Suprapubic skin (tissue), 4 donors: ENCODE measurements at regions not wholly inside any gene's neighbourhood (a gene's known extent, or its start where the extent isn't known, plus 50 kb on each side); places are given as distances from the start of the nearest gene placed in this dataset.

Source experiments
- DNase-seq, 2 donors: peaks; one replicate each; pipeline ENCODE4 v3.0.0-alpha.2; 2019; ENCODE audit warnings: low spot score in 2 of 2
- H3K27ac ChIP-seq: fragments of 200-600 bp; sonication (generic); one replicate; pipeline ENCODE4 v1.5.1; 2019
- H3K27me3 ChIP-seq: fragments of 200-600 bp; sonication (generic); one replicate; pipeline ENCODE4 v1.5.1; 2019
- H3K36me3 ChIP-seq: fragments of 200-600 bp; sonication (generic); one replicate; pipeline ENCODE4 v1.5.1; 2019
- H3K4me1 ChIP-seq: fragments of 200-600 bp; sonication (generic); one replicate; pipeline ENCODE4 v1.5.1; 2019
- H3K4me3 ChIP-seq: fragments of 200-600 bp; sonication (generic); one replicate; pipeline ENCODE4 v1.5.1; 2019; ENCODE audit warnings: mild to moderate bottlenecking
- H3K9me3 ChIP-seq: fragments of 200-600 bp; sonication (generic); one replicate; pipeline ENCODE4 v1.5.1; 2019
- EP300 ChIP-seq: sonication (generic); formaldehyde crosslinking; IDR thresholded peaks from one replicate; pipeline ENCODE4 v1.6.1; 2017; ENCODE audit warnings: antibody characterized with exemption
- POLR2A ChIP-seq, 2 donors: fragments of 450-650 bp; IDR thresholded peaks; one replicate each; pipeline ENCODE4 v1.6.1; 2017; ENCODE audit warnings: antibody characterized with exemption in 2 of 2, mild to moderate bottlenecking in 2 of 2, moderate library complexity in 2 of 2
- POLR2AphosphoS5 ChIP-seq, 3 donors: sonication (generic); formaldehyde crosslinking; IDR thresholded peaks; one replicate each; pipeline ENCODE4 v1.6.1; 2017; ENCODE audit warnings: antibody characterized with exemption in 3 of 3
- WGBS: methylation state at CpG from one replicate; pipeline ENCODE4 v1.1.5; 2018; 5-methylcytosine and 5-hydroxymethylcytosine counted together
- TF ChIP-seq, protein P1 (sequence below), 2 donors: fragments of 200-600 bp in 1 of 2; fragments of 450-650 bp in 1 of 2; sonication (generic) in 1 of 2; IDR thresholded peaks; one replicate each; pipeline ENCODE4 v1.5.1; 2016 to 2019; ENCODE audit warnings: antibody characterized with exemption in 2 of 2, mild to moderate bottlenecking in 1 of 2, moderate library complexity in 1 of 2

DNA sequence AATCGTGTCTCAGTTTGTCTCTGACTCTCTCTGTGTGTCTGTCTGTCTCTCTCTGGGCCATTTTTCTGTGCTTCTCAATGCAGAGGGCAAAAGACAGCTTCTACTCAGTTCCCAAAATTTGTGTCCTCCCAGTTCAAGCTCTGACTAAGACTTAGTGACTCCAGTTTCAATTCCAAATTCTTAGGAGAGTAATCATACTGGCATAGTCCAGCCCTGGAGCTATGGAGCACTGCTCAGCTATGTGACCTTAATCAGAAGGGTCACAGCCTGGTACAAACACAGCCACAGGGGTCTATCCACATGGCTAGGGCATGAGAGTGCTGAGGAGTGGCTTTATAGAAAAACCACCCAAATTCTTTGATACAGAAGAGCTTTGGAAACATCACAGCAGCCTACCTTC, 91.9 kb downstream of the FOXF2 start:
- WGBS: 79% methylated on average over 1 of the region's 1 CpG

DNA sequence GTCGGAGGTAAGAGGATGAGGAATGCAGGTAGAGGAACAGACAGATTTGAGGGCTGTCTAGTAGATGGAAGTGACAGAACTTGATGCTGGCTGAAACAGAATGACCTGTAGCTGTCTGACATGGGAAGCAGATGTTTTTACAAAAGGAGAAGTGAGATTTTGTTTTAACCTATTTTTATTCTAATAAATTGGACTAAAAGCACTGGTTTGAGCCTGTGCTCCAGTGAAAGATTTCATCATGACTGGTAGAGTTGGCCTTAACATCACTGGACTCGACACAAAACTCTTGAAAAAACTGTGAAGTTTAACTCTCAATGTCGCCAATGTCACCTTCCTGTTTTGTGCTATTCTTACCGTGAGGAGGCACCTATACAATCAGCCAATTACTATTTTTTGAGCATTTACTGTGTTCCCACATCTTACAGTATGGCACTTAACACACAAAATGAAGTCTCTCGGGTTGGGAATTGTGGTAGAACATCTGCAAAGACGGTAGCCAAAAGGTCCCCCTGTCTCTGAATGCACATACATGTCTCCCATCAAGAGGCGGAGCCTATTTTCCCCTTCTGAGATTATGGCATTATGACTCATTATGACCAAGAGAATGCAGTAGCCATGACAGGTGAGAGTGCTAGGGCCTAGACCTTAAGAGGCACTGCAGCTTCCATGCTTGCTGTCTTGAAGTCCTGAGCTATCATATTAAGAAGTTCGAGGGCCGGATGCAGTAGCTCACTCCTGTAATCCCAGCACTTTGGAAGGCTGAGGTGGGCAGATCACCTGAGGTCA, 93.2 kb downstream of the FOXF2 start:
- no peak overlapping the region for H3K4me3 ChIP-seq
- H3K27ac ChIP-seq: no peak overlapping the region
- 88% methylated on average over 9 of the region's 9 CpGs for WGBS
- H3K9me3 ChIP-seq: no peaks in the 10 kb centered on the region
- no peak for DNase-seq
- no peaks in the 10 kb centered on the region for H3K36me3 ChIP-seq
- H3K27me3 ChIP-seq: no peaks in the 10 kb centered on the region
- TF ChIP-seq, protein P1, sequence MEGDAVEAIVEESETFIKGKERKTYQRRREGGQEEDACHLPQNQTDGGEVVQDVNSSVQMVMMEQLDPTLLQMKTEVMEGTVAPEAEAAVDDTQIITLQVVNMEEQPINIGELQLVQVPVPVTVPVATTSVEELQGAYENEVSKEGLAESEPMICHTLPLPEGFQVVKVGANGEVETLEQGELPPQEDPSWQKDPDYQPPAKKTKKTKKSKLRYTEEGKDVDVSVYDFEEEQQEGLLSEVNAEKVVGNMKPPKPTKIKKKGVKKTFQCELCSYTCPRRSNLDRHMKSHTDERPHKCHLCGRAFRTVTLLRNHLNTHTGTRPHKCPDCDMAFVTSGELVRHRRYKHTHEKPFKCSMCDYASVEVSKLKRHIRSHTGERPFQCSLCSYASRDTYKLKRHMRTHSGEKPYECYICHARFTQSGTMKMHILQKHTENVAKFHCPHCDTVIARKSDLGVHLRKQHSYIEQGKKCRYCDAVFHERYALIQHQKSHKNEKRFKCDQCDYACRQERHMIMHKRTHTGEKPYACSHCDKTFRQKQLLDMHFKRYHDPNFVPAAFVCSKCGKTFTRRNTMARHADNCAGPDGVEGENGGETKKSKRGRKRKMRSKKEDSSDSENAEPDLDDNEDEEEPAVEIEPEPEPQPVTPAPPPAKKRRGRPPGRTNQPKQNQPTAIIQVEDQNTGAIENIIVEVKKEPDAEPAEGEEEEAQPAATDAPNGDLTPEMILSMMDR (IDR thresholded peaks at IDR 0.05): no peak
- no peak for TF ChIP-seq EP300
- no peak for TF ChIP-seq POLR2A (IDR thresholded peaks at IDR 0.05)
- no peak for TF ChIP-seq POLR2AphosphoS5 (IDR thresholded peaks at IDR 0.05)
- no peaks in the 10 kb centered on the region for H3K4me1 ChIP-seq

More for the DNA sequence above, 91.9 kb downstream of the FOXF2 start:
- TF ChIP-seq POLR2A (IDR thresholded peaks at IDR 0.05) (no peak), EP300 (no peak), POLR2AphosphoS5 (IDR thresholded peaks at IDR 0.05) (no peak)
- TF ChIP-seq, protein P1 (IDR thresholded peaks at IDR 0.05): no peak
- Histone ChIP-seq H3K27ac (no peak overlapping the region), H3K27me3 (no peaks in the 10 kb centered on the region), H3K36me3 (no peaks in the 10 kb centered on the region), H3K4me3 (no peak overlapping the region), H3K9me3 (no peaks in the 10 kb centered on the region), H3K4me1 (no peaks in the 10 kb centered on the region)
- DNase-seq: no peak

DNA sequence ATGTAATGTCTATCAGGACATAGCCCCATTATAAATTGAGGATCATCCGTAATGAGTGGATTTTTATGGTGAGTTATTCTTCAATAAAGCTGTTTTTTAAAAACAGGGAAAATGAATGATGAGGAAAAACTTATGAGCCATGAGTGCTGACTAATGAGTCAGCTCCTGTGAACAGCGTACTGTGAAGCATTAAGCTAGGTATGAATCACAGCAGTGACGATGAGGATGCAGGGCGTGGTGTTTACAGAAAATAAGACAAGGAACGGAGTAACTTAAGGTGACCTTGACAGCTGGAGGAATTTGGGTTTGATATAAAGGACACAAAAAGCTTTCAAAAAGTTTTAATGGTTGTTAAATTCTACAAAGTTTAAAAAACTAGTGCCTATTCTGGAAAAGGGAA, 96.3 kb downstream of the FOXF2 start:
- no peak overlapping the region for H3K27ac ChIP-seq
- no peaks in the 10 kb centered on the region for H3K36me3 ChIP-seq
- H3K4me1 ChIP-seq: no peaks in the 10 kb centered on the region
- no peak for DNase-seq
- H3K4me3 ChIP-seq: no peak overlapping the region
- H3K9me3 ChIP-seq: no peaks in the 10 kb centered on the region
- 45% methylated on average over 5 of the region's 5 CpGs for WGBS
- H3K27me3 ChIP-seq: no peaks in the 10 kb centered on the region
- TF ChIP-seq POLR2A (IDR thresholded peaks at IDR 0.05) (no peak), EP300 (no peak), POLR2AphosphoS5 (IDR thresholded peaks at IDR 0.05) (no peak)
- TF ChIP-seq, protein P1 (IDR thresholded peaks at IDR 0.05): no peak

DNA sequence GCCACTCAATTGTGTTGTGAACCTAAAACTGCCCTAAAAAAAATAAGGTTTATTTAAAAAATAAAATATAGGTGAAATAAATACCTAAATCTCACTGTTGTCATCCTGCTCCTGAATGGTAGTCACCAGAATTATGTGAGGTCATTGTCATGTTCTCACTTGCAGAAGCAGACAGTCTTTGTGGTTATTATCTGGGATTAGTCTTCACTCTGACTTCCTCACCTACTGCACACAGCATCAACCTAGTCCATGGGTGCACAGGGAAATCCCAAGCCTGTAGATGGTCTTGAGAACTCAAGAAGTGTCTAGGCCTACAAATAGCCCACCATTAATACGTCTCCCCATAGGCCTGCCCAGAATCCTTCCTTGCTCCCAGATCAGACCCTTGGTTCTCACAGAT, 97.0 kb downstream of the FOXF2 start:
- no peak overlapping the region for H3K4me3 ChIP-seq
- no peaks in the 10 kb centered on the region for H3K36me3 ChIP-seq
- no peaks in the 10 kb centered on the region for H3K9me3 ChIP-seq
- 77% methylated on average over 1 of the region's 1 CpG for WGBS
- H3K27ac ChIP-seq: no peak overlapping the region
- H3K27me3 ChIP-seq: no peaks in the 10 kb centered on the region
- TF ChIP-seq, protein P1 (IDR thresholded peaks at IDR 0.05): no peak
- TF ChIP-seq POLR2A (IDR thresholded peaks at IDR 0.05) (no peak), POLR2AphosphoS5 (IDR thresholded peaks at IDR 0.05) (no peak), EP300 (no peak)
- DNase-seq: no peak
- no peaks in the 10 kb centered on the region for H3K4me1 ChIP-seq

DNA sequence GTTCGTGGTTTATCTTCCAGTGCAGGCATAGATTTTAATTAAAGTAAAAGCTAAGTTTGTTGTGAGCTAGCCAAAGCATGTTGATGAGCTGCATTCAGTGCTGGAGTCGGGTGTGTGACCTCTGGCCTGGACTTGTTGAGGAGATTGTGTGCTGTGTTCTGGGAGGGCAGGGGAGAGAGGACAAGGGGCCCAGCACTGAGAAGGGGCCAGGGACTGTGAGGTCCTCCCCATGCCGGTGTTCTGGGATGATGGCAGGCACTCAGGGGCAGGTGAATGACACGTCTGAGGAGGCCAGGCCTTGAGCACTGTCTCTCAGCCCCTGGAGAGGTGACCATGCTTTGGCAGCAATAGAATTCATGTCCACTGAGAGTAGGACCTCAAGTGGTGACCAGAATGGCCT, 97.9 kb downstream of the FOXF2 start:
- 75% methylated on average over 4 of the region's 4 CpGs for WGBS
- no peak for DNase-seq
- Histone ChIP-seq H3K4me3 (no peak overlapping the region), H3K27ac (no peak overlapping the region), H3K9me3 (no peaks in the 10 kb centered on the region), H3K27me3 (no peaks in the 10 kb centered on the region), H3K36me3 (no peaks in the 10 kb centered on the region), H3K4me1 (no peaks in the 10 kb centered on the region)
- TF ChIP-seq POLR2AphosphoS5 (IDR thresholded peaks at IDR 0.05): no peak
- TF ChIP-seq, protein P1 (IDR thresholded peaks at IDR 0.05): no peak
- TF ChIP-seq EP300: no peak
- TF ChIP-seq POLR2A (IDR thresholded peaks at IDR 0.05): no peak
